Calu3 (cell line): ENCODE measurements at regions not wholly inside any gene's neighbourhood (a gene's known extent, or its start where the extent isn't known, plus 50 kb on each side); places are given as distances from the start of the nearest gene placed in this dataset.

ENCODE experiments used
- BruUV-seq: library from RNA; stranded (reverse); fragments of 400-500 nt; replicated peaks from 2 replicates; lab custom pipeline; 2021; lab: Mats Ljungman, UMichigan
- CTCF ChIA-PET: fragments of 300-600 bp; sonication (Branson Sonifier 250); formaldehyde crosslinking; loops from one replicate; lab custom pipeline; 2022; ENCODE audit warnings: antibody characterized with exemption; lab: Charles Lee
- DNase-seq: peaks from one replicate; pipeline ENCODE4 v3.0.0; 2022
- H3K27ac Mint-ChIP-seq: one replicate; pipeline ENCODE4 v1.8.0; 2022; ENCODE audit warnings: mixed read lengths; ENCODE audit not compliant: unreplicated experiment
- H3K27me3 Mint-ChIP-seq: one replicate; pipeline ENCODE4 v1.8.0; 2022; ENCODE audit warnings: mixed read lengths; ENCODE audit not compliant: unreplicated experiment
- H3K36me3 Mint-ChIP-seq: one replicate; pipeline ENCODE4 v1.8.0; 2022; ENCODE audit warnings: mild to moderate bottlenecking, moderate library complexity, mixed read lengths; ENCODE audit not compliant: insufficient read depth, unreplicated experiment
- H3K4me1 Mint-ChIP-seq: one replicate; pipeline ENCODE4 v1.8.0; 2022; ENCODE audit warnings: mild to moderate bottlenecking, low read depth, mixed read lengths; ENCODE audit not compliant: unreplicated experiment
- H3K4me3 Mint-ChIP-seq: one replicate; pipeline ENCODE4 v1.8.0; 2022; ENCODE audit warnings: mild to moderate bottlenecking, low read depth, moderate library complexity, mixed read lengths; ENCODE audit not compliant: unreplicated experiment
- H3K9me3 Mint-ChIP-seq: one replicate; pipeline ENCODE4 v1.8.0; 2022; ENCODE audit warnings: low read depth, mixed read lengths; ENCODE audit not compliant: unreplicated experiment
- CTCF ChIP-seq: fragments of 200-600 bp; IDR thresholded peaks from one replicate; pipeline ENCODE4 v1.8.0; 2022; ENCODE audit warnings: antibody characterized with exemption; ENCODE audit not compliant: unreplicated experiment
- intact Hi-C: fragments of 100-400 bp; cut with micrococcal nuclease; formaldehyde crosslinking; loops from one replicate; pipeline ENCODE4 v1.10.0; 2022; ENCODE audit not compliant: unreplicated experiment

- Mint-ChIP-seq H3K36me3 (no peaks in the 10 kb centered on the region), H3K4me3 (no peak overlapping the region), H3K27ac (no peak overlapping the region), H3K27me3 (peaks cover 31% of the 10 kb centered on the region), H3K4me1 (no peaks in the 10 kb centered on the region), H3K9me3 (no peaks in the 10 kb centered on the region)
- intact Hi-C loops, result no loop called here
- CTCF ChIA-PET, result no interaction called here
- no TSS peak for BruUV-seq
- DNase-seq, result no peak
- no peak for TF ChIP-seq CTCF
These were observed 103.1 kb upstream of the PTPN3 start for GRCh38 chr9:109601181-109601580.

- no peak overlapping the region for H3K27ac Mint-ChIP-seq
- no peak for DNase-seq
- intact Hi-C loops, result no loop called here
- TF ChIP-seq CTCF, result no peak
- peaks cover 37% of the 10 kb centered on the region for H3K27me3 Mint-ChIP-seq
- H3K36me3 Mint-ChIP-seq, result no peaks in the 10 kb centered on the region
- H3K4me1 Mint-ChIP-seq, result no peaks in the 10 kb centered on the region
- CTCF ChIA-PET, result no interaction called here
- H3K4me3 Mint-ChIP-seq, result no peak overlapping the region
- no peaks in the 10 kb centered on the region for H3K9me3 Mint-ChIP-seq
- no TSS peak for BruUV-seq
These were observed 104.9 kb upstream of the PTPN3 start for GRCh38 chr9:109602987-109603386.

- no peak overlapping the region for H3K4me3 Mint-ChIP-seq
- H3K27ac Mint-ChIP-seq, result no peak overlapping the region
- CTCF ChIA-PET, result no interaction called here
- H3K4me1 Mint-ChIP-seq, result no peaks in the 10 kb centered on the region
- H3K36me3 Mint-ChIP-seq, result no peaks in the 10 kb centered on the region
- H3K9me3 Mint-ChIP-seq, result no peaks in the 10 kb centered on the region
- DNase-seq, result no peak
- peaks cover 44% of the 10 kb centered on the region for H3K27me3 Mint-ChIP-seq
- TF ChIP-seq CTCF, result no peak
- BruUV-seq, result no TSS peak
- intact Hi-C loops, result no loop called here
These were observed 106.0 kb upstream of the PTPN3 start for GRCh38 chr9:109604131-109604530.

- Mint-ChIP-seq H3K9me3 (no peaks in the 10 kb centered on the region), H3K36me3 (no peaks in the 10 kb centered on the region), H3K4me3 (no peak overlapping the region), H3K27ac (no peak overlapping the region), H3K4me1 (no peaks in the 10 kb centered on the region), H3K27me3 (peaks cover 43% of the 10 kb centered on the region)
- TF ChIP-seq CTCF, result no peak
- CTCF ChIA-PET, result no interaction called here
- intact Hi-C loops, result no loop called here
- no TSS peak for BruUV-seq
- no peak for DNase-seq
These were observed 106.7 kb upstream of the PTPN3 start for GRCh38 chr9:109604781-109605180.
